Muscle of leg (tissue), 3 donors: ENCODE measurements at regions not wholly inside any gene's neighbourhood (a gene's known extent, or its start where the extent isn't known, plus 50 kb on each side); places are given as distances from the start of the nearest gene placed in this dataset.
A peak's percentile ranks its signal among the peaks of the same experiment; 100 is the strongest.
"Not testable (repeated sequence)": the region's sequence is repeated elsewhere in the genome, so short reads cannot be mapped to it uniquely, and the experiment has no call there.

Experiments
- DNase-seq: peaks from one replicate; pipeline ENCODE4 v3.0.0; 2013
- H3K27ac ChIP-seq: one replicate; pipeline ENCODE4 v1.5.1; 2013; ENCODE audit warnings: mild to moderate bottlenecking, low read length, control low read depth
- H3K27me3 ChIP-seq: one replicate; pipeline ENCODE4 v1.6.1; 2013; ENCODE audit warnings: low read length; ENCODE audit not compliant: control insufficient read depth, insufficient read depth
- H3K36me3 ChIP-seq: one replicate; pipeline ENCODE4 v1.6.1; 2013; ENCODE audit warnings: low read length; ENCODE audit not compliant: control insufficient read depth, insufficient read depth
- H3K4me1 ChIP-seq: one replicate; pipeline ENCODE4 v1.6.1; 2013; ENCODE audit warnings: low read length; ENCODE audit not compliant: control insufficient read depth, insufficient read depth
- H3K4me3 ChIP-seq: one replicate; pipeline ENCODE4 v1.5.1; 2013; ENCODE audit warnings: low read length, control low read depth
- H3K9me3 ChIP-seq: replicated peaks from 2 replicates; pipeline ENCODE4 v1.6.1; 2013; ENCODE audit warnings: low read depth, low read length; ENCODE audit not compliant: control insufficient read depth
- WGBS: methylation state at CpG from one replicate; pipeline ENCODE4 v1.1.5; 2013; ENCODE audit warnings: missing lambda C conversion rate; ENCODE audit not compliant: insufficient coverage; 5-methylcytosine and 5-hydroxymethylcytosine counted together

DNA sequence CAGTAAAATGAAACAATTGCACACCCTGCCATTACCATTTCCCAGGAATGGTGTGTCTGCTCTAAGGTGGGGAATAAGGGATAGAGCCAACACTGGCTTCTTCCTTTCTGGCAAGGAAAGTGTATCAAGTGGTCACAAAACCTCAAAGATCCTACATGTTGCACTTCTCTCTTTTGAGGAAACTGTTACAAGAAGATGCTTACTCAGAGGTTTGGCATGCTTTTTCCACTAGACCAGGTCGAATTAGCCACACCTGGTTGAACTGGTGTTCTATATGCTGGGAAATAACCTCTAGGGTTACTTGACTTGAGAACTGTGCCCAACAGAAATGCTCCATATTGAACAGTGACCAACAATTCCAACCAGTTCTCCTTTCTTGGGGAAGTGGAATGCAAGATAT, 102.9 kb downstream of the LRRN1 start:
- no peaks in the 10 kb centered on the region for H3K4me1 ChIP-seq

DNA sequence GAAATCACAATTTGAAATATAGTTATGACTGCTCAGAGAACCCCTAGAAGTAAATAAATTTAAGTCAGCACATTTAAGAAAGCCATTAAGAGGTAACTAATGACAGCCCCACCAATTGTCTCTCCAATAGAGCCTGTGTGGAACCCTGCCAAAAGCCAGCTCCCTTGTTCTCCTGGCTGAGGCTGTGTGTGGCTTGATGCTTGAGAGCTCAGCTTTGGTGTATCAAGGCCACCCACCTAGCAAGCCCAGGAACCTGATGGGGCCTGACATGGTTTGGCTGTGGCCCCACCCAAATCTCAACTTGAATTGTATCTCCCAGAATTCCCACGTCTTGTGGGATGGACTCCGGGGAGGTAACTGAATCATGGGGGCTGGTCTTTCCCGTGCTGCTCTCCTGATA, 106.9 kb downstream of the LRRN1 start:
- no peaks in the 10 kb centered on the region for H3K4me1 ChIP-seq
- H3K9me3 ChIP-seq: no peaks in the 10 kb centered on the region
- no peaks in the 10 kb centered on the region for H3K36me3 ChIP-seq
- H3K27ac ChIP-seq: no peak overlapping the region
- WGBS: no CpG with 5 or more reads among the region's 3 CpGs
- no peak overlapping the region for H3K4me3 ChIP-seq
- DNase-seq: no peak
- H3K27me3 ChIP-seq: no peaks in the 10 kb centered on the region

More for the DNA sequence above, 102.9 kb downstream of the LRRN1 start:
- WGBS: no CpG with 5 or more reads among the region's 1 CpG
- H3K9me3 ChIP-seq: no peaks in the 10 kb centered on the region
- no peak for DNase-seq
- H3K36me3 ChIP-seq: no peaks in the 10 kb centered on the region
- no peak overlapping the region for H3K4me3 ChIP-seq
- no peak overlapping the region for H3K27ac ChIP-seq
- no peaks in the 10 kb centered on the region for H3K27me3 ChIP-seq

DNA sequence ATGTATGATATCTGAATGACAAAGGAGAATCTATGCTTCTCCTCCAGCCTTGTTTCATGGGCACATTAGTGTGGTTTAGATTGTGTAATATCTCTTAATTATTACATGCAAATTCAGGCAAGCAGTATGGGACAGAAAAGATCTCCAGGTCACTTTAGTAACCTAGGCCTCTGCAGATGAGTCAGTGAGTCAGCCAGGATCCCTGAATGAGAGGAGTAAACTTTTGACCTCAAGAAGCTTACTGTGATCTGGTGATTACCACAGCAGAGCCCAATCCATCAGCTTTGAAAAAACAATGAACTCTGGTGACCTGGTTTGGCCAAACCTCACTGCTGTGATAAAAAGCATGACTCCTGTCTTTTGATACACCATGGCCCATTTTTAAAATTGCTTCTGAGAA, 107.8 kb downstream of the LRRN1 start:
- no peak for DNase-seq
- no peaks in the 10 kb centered on the region for H3K9me3 ChIP-seq
- H3K4me1 ChIP-seq: no peaks in the 10 kb centered on the region
- H3K36me3 ChIP-seq: no peaks in the 10 kb centered on the region
- H3K27ac ChIP-seq: no peak overlapping the region
- H3K4me3 ChIP-seq: no peak overlapping the region
- no peaks in the 10 kb centered on the region for H3K27me3 ChIP-seq

DNA sequence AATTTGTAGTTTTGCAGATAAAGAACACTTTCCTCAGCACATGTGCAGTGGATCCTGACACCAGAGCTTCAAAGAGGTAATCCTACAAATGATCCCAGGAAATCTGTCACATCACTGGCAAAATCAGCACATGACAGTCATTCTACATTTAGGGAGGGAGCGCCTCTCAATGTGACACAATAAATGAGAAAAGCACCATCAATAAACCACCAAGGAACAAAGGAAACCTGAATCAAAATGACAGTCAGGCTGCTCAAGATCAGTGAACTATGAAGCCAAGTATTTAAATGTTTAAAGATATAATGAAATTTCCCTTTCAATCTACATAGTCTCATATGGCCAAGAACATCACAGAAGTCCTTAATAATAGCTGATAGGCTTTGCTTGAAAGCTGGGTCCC, 119.5 kb downstream of the LRRN1 start:
- WGBS: no CpG with 5 or more reads among the region's 1 CpG
- Histone ChIP-seq H3K36me3 (no peaks in the 10 kb centered on the region), H3K9me3 (no peaks in the 10 kb centered on the region), H3K27me3 (no peaks in the 10 kb centered on the region), H3K27ac (no peak overlapping the region), H3K4me3 (no peak overlapping the region), H3K4me1 (no peaks in the 10 kb centered on the region)
- no peak for DNase-seq

DNA sequence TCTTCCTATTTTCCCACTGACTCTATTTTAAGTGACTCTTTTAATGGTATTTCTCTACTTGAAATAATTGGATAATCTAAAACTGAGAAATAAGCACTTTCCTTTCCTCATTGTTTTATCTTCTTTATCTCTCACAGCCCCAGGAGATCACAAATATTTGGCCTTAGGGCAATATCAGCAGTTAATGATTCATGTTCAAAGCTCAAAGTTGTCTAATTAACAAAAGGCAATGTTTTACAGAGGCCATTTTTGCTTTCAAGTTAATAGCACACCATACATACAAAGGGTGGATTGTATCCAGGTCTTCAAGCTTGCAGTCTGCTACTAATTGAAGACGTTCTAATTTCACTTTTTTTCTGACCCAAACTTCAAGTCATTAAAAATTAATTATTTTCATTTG, 120.1 kb downstream of the LRRN1 start:
- DNase-seq: no peak
- no peaks in the 10 kb centered on the region for H3K4me1 ChIP-seq
- no peak overlapping the region for H3K27ac ChIP-seq
- no peaks in the 10 kb centered on the region for H3K27me3 ChIP-seq
- H3K36me3 ChIP-seq: no peaks in the 10 kb centered on the region
- H3K4me3 ChIP-seq: no peak overlapping the region
- no CpG with 5 or more reads among the region's 1 CpG for WGBS
- no peaks in the 10 kb centered on the region for H3K9me3 ChIP-seq

DNA sequence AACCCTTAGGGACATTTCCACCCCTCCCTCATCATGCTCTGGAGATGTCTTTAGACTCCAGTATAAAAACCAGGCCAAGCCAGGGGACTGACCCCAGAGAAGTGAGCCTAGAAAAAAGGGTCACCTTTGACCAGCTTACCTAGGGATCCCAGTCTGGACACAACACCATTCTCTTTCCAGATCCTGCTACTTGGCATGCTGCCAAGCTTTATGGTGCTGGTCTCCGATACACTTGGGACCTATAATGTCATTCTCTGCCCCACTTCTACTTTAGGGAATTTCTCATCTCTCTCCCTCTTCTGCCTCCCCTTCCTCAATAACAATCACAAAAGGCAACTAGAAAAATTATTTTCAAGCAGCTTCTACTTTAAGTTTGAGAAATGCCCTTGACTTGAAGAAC, 124.4 kb downstream of the LRRN1 start:
- H3K4me1 ChIP-seq: no peaks in the 10 kb centered on the region
- 100% methylated on average over 1 of the region's 1 CpG for WGBS
- no peak for DNase-seq
- no peaks in the 10 kb centered on the region for H3K36me3 ChIP-seq
- H3K27ac ChIP-seq: no peak overlapping the region
- H3K4me3 ChIP-seq: no peak overlapping the region
- no peaks in the 10 kb centered on the region for H3K27me3 ChIP-seq
- H3K9me3 ChIP-seq: no peaks in the 10 kb centered on the region

DNA sequence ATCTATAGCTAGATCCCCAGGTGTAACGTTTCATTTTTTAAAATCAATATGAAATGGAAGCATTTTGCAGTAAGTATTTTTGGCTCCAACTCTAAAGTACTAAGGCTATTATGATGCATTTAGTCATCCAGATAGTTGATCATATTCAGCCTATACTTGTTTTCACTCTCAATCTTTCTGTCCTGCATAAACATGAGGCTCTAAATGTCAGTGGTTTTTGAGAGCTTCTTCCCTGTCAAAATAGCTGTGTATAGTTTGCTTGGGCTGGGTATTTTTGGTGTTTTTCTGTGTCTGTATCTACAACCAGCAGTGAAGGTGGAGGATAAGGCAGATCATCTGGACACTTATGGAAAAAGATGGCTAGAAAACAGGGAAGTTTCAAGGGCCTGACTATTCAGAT, 128.0 kb downstream of the LRRN1 start:
- Histone ChIP-seq H3K36me3 (no peaks in the 10 kb centered on the region), H3K27me3 (no peaks in the 10 kb centered on the region), H3K27ac (no peak overlapping the region), H3K9me3 (peaks cover 8% of the 10 kb centered on the region), H3K4me3 (no peak overlapping the region), H3K4me1 (no peaks in the 10 kb centered on the region)
- DNase-seq: no peak
- WGBS: no CpG with 5 or more reads among the region's 1 CpG

DNA sequence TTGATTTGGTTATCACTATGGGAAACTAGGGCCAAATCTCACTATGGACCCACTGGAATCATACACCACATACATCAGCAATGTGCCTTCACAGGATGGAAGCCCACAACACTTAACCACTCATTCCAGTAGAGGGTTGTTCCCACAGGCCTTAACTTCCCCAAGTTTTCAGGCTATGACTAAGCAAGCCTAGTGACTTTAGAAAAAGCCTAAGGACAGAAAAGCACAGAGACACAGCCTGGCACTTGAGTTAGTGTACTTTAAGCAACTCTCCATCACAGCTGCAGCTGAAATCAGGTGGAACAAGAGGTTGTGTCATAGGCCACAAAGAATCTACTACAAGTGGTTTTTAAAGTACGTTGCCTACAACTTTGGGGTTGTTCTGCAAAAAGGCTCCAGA, 128.7 kb downstream of the LRRN1 start:
- no peaks in the 10 kb centered on the region for H3K36me3 ChIP-seq
- no CpG with 5 or more reads among the region's 1 CpG for whole genome bisulfite sequencing
- H3K27me3 ChIP-seq: no peaks in the 10 kb centered on the region
- H3K9me3 ChIP-seq: peaks cover 8% of the 10 kb centered on the region
- H3K4me3 ChIP-seq: no peak overlapping the region
- no peak for DNase-seq
- no peak overlapping the region for H3K27ac ChIP-seq
- H3K4me1 ChIP-seq: no peaks in the 10 kb centered on the region

DNA sequence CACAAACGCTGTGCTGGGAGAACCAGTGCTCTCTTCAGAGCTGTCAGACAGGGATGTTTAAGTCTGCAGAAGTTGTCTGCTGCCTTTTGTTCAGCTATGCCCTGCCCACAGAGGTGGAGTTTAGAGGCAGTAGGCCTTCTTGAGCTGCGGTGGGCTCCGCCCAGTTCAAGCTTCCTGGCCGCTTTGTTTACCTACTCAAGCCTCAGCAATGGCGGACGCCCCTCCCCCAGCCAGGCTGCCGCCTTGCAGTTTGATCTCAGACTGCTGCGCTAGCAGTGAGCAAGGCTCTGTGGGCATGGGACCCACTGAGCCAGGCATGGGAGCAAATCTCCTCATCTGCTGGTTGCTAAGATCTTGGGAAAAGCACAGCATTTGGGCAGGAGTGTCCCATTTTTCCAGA, 142.1 kb downstream of the LRRN1 start:
- DNase-seq, H3K9me3 ChIP-seq, H3K4me1 ChIP-seq, H3K27ac ChIP-seq, H3K36me3 ChIP-seq, H3K4me3 ChIP-seq, H3K27me3 ChIP-seq: not testable (repeated sequence)
- WGBS: 79% methylated on average over 7 of the region's 8 CpGs

DNA sequence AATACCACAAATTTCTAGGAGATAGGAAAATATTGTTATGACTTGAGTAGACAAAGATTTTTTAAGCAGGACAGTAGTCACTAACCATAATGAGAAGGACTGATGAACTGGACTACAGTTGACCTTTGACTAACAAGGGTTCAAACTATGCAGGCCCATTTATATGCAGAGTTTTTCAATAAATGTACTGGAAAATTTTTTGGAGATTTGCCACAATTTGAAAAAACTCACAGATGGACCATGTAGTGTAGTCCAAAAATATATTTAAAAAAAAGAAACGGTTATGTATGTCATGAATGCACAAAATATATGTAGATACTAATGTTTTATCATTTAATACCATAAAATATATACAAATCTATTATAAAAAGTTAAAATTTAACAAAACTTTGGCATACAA, 151.8 kb downstream of the LRRN1 start:
- no CpG with 5 or more reads among the region's 1 CpG for WGBS
- DNase-seq: peak; percentile 69
- Histone ChIP-seq H3K27me3 (no peaks in the 10 kb centered on the region), H3K9me3 (no peaks in the 10 kb centered on the region), H3K4me1 (no peaks in the 10 kb centered on the region), H3K27ac (no peak overlapping the region), H3K36me3 (no peaks in the 10 kb centered on the region), H3K4me3 (no peak overlapping the region)

DNA sequence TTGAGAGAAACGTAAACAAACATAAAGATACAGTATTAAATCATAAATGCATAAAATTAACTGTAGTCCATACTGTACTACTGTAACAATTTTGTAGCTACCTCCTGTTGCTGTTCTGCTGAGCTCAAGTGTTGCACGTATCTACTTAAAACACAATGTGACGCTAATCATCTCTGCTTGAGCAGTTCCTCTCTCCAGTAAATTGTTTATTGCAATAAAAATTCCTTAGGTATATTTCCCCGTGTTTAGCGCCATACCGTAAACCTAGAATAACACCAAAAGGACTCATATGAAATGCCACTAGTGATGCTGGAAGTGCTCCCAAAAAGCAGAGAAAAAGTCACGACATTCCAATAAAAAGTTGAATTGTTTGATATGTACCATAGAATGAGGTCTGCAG, 152.3 kb downstream of the LRRN1 start:
- Histone ChIP-seq H3K4me1 (no peaks in the 10 kb centered on the region), H3K27me3 (no peaks in the 10 kb centered on the region)
- no CpG with 5 or more reads among the region's 7 CpGs for WGBS

More for the DNA sequence above, 152.3 kb downstream of the LRRN1 start:
- no peak for DNase-seq
- no peak overlapping the region for H3K4me3 ChIP-seq
- H3K9me3 ChIP-seq: no peaks in the 10 kb centered on the region
- H3K27ac ChIP-seq: no peak overlapping the region
- H3K36me3 ChIP-seq: no peaks in the 10 kb centered on the region
